Central memory CD8-positive, alpha-beta T cell (primary cell): ENCODE measurements at regions not wholly inside any gene's neighbourhood (a gene's known extent, or its start where the extent isn't known, plus 50 kb on each side); places are given as distances from the start of the nearest gene placed in this dataset.
"Not testable (repeated sequence)": the region's sequence is repeated elsewhere in the genome, so short reads cannot be mapped to it uniquely, and the experiment has no call there.

Experiments
- ATAC-seq: fragments of 150-1000 bp; cut with Tn5 transposase; replicated peaks from 2 replicates; pipeline ENCODE4 v1.10.0; 2022; ENCODE audit warnings: mild to moderate bottlenecking, moderate FRiP score, moderate number of reproducible peaks; ENCODE audit not compliant: poor library complexity, severe bottlenecking; ENCODE audit errors: extremely low read depth
- DNase-seq, 2 donors: peaks; one replicate each; pipeline ENCODE4 v3.0.0; 2021; ENCODE audit warnings: low spot score in 2 of 2
- H3K27ac Mint-ChIP-seq: one replicate; pipeline ENCODE4 v1.8.0; 2022; ENCODE audit warnings: low read depth, mild to moderate bottlenecking, moderate library complexity, mixed read lengths
- H3K27me3 Mint-ChIP-seq: one replicate; pipeline ENCODE4 v1.8.0; 2022; ENCODE audit warnings: mixed read lengths
- H3K36me3 Mint-ChIP-seq: one replicate; pipeline ENCODE4 v1.8.0; 2022; ENCODE audit warnings: mild to moderate bottlenecking, moderate library complexity, mixed read lengths; ENCODE audit not compliant: insufficient read depth
- H3K4me1 Mint-ChIP-seq: one replicate; pipeline ENCODE4 v1.8.0; 2022; ENCODE audit warnings: mixed read lengths
- H3K4me3 Mint-ChIP-seq: one replicate; pipeline ENCODE4 v1.8.0; 2022; ENCODE audit warnings: mild to moderate bottlenecking, moderate library complexity, mixed read lengths
- H3K9me3 Mint-ChIP-seq: one replicate; pipeline ENCODE4 v1.8.0; 2022; ENCODE audit warnings: mixed read lengths

DNA sequence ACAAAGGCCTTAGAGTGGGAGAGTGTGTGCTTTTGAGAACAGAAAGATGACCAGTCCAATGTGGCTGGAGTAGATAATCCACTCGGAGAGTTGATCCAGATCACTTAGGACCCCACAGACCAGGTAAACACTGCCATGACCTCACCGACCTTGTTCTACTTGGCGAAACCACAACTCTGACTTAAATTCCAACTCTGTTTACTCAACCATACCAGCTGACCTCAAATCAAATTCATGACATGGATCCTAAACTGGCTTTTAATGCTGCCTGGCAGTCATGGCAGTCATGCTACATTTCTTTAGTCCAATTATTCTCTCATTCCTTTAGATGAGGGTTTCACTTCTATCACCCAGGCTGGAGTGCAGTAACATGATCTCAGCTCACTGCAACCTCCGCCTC lies 347.1 kb upstream of the FAM98A start:
- DNase-seq: no peak
- H3K27ac Mint-ChIP-seq: no peak overlapping the region

DNA sequence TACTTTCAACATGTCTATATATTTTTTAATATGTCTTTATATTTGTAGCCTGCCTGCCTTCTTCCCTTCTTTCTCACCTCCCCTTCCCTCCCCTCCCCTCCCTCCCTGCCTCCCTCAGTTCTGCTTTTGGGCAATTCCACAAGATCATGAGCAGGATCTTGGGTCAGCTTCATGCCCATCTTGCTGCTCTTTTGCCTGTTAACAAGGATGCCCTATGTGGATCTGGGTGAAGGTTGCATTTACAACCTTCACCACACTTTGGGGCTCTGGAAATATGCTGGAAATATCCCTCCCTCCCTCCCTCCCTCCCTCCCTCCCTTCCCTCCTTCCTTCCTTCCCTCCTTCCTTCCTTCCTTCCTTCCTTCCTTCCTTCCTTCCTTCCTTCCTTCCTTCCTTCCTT lies 334.1 kb upstream of the FAM98A start:
- H3K4me1 Mint-ChIP-seq: no peaks in the 10 kb centered on the region
- no peak overlapping the region for H3K4me3 Mint-ChIP-seq
- no peaks in the 10 kb centered on the region for H3K27me3 Mint-ChIP-seq
- DNase-seq (no peak), ATAC-seq (no peak)
- H3K9me3 Mint-ChIP-seq: no peaks in the 10 kb centered on the region
- H3K36me3 Mint-ChIP-seq: no peaks in the 10 kb centered on the region
- no peak overlapping the region for H3K27ac Mint-ChIP-seq

More for the DNA sequence above, 347.1 kb upstream of the FAM98A start:
- Mint-ChIP-seq H3K4me1 (no peaks in the 10 kb centered on the region), H3K4me3 (no peak overlapping the region), H3K9me3 (peaks cover 10% of the 10 kb centered on the region), H3K36me3 (no peaks in the 10 kb centered on the region), H3K27me3 (no peaks in the 10 kb centered on the region)
- no peak for ATAC-seq

DNA sequence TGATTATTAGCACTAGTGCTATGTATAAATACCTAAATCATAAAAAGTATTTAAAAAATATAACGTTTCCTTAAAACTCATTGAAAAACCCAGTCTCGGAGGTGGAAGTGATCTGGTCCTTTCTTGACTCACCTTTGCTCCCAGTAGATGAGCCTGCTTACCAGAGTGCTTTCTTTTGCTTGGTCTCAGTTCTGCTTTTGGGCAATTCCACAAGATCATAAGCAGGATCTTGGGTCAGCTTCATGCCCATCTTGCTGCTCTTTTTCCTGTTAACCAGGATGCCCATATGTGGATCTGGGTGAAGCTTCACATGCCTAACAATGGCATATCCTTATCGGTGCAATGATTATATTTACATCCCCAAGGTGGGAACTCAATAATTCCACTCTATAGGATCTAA lies 332.1 kb upstream of the FAM98A start:
- DNase-seq: no peak
- Mint-ChIP-seq H3K27ac (no peak overlapping the region), H3K9me3 (peaks cover 5% of the 10 kb centered on the region), H3K4me1 (no peaks in the 10 kb centered on the region), H3K36me3 (no peaks in the 10 kb centered on the region), H3K27me3 (no peaks in the 10 kb centered on the region), H3K4me3 (no peak overlapping the region)
- no peak for ATAC-seq

DNA sequence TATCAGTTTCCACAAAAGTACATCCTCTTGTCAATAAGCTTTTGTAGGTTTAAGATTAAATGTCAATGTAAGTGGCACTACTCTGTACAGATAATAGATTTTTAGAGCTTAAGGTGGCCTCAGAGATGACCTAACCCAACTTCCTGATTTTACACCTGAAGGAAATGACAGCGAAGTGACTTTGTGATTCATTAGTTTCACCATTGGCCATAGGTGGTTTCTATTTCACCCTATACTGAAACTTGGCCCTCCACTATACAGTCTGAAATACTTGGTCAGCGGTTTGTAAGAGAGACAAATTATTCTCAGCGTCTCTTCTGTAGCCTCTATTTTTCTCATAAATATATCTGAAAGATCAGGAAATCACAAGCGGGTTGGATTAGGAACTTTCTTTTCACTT lies 330.4 kb upstream of the FAM98A start:
- no peak overlapping the region for H3K4me3 Mint-ChIP-seq
- no peaks in the 10 kb centered on the region for H3K27me3 Mint-ChIP-seq
- peaks cover 5% of the 10 kb centered on the region for H3K9me3 Mint-ChIP-seq
- no peak for ATAC-seq
- H3K4me1 Mint-ChIP-seq: no peaks in the 10 kb centered on the region
- H3K36me3 Mint-ChIP-seq: no peaks in the 10 kb centered on the region
- DNase-seq: no peak
- no peak overlapping the region for H3K27ac Mint-ChIP-seq

DNA sequence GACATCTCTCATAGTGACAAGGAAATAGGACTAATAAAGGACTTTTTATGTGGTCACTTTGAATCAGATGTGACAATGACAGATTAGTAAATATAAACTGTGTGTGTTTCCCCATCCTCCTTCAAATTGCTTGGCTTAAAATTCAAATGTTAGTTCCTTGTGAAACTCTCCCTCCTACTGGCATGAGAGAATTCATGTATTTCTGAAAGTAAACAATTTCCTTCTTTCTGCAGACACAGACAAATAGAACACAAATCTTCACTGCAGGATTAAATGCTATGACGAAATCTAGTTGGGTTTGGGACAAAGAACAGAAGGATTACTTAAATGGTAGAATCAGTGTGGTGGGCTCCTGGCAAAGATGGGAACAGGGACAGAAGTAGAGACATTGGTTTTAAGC lies 328.7 kb upstream of the FAM98A start:
- H3K27ac Mint-ChIP-seq: no peak overlapping the region
- no peak for ATAC-seq
- no peaks in the 10 kb centered on the region for H3K36me3 Mint-ChIP-seq
- H3K4me3 Mint-ChIP-seq: no peak overlapping the region
- DNase-seq: no peak
- no peaks in the 10 kb centered on the region for H3K4me1 Mint-ChIP-seq
- H3K27me3 Mint-ChIP-seq: no peaks in the 10 kb centered on the region
- H3K9me3 Mint-ChIP-seq: peaks cover 5% of the 10 kb centered on the region

DNA sequence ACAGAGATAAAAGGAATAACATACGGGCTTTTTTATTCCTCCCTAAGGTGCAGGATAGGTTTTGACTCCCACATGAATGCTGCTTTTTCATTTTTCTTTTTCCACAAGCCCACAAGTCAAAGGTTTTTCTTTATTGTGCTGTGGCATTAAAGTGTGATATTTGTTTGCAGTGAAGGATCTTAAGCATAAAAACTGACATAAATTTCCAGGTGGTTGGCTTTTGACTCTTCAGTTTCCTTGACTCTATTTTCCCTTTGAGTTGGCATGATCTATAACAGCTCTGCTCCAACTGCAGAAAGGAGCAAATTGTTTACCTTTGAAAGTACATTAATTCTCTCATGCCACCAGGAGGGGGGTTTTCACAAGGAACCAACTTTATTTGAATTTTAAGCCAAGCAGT lies 326.2 kb upstream of the FAM98A start:
- peaks cover 5% of the 10 kb centered on the region for H3K9me3 Mint-ChIP-seq
- ATAC-seq (no peak), DNase-seq (no peak)
- no peaks in the 10 kb centered on the region for H3K4me1 Mint-ChIP-seq
- no peaks in the 10 kb centered on the region for H3K36me3 Mint-ChIP-seq
- H3K27me3 Mint-ChIP-seq: no peaks in the 10 kb centered on the region
- no peak overlapping the region for H3K27ac Mint-ChIP-seq
- no peak overlapping the region for H3K4me3 Mint-ChIP-seq

DNA sequence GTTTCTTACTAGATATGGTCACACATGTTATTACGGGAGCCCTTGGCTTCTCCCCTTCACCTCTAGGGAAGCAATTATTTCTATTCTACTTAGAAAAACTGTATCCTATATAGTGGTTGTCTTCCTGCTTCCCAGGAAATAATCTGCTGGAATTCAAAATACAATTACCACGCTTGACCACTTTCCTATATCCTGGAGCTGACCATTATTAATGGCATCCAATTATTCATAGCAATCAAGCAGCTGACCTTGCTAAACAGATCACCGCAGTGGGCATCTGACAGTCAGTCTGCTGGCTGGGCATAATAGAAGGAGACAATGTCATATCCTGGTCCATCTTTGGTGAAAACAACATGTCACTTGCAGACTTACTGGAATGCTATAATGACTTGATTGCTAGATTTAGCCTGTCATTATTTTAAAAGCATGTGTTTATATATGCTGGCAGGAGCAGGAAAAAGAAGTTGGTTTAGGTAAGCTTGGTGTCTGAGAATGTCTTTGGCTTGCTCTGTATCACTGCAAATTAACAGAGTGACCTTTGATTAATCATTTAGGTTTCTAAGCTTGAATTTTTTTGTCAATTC lies 325.6 kb upstream of the FAM98A start:
- H3K27ac Mint-ChIP-seq: no peak overlapping the region
- peaks cover 5% of the 10 kb centered on the region for H3K9me3 Mint-ChIP-seq
- ATAC-seq (no peak), DNase-seq (no peak)
- H3K4me1 Mint-ChIP-seq: no peaks in the 10 kb centered on the region
- no peaks in the 10 kb centered on the region for H3K36me3 Mint-ChIP-seq
- no peaks in the 10 kb centered on the region for H3K27me3 Mint-ChIP-seq
- no peak overlapping the region for H3K4me3 Mint-ChIP-seq

DNA sequence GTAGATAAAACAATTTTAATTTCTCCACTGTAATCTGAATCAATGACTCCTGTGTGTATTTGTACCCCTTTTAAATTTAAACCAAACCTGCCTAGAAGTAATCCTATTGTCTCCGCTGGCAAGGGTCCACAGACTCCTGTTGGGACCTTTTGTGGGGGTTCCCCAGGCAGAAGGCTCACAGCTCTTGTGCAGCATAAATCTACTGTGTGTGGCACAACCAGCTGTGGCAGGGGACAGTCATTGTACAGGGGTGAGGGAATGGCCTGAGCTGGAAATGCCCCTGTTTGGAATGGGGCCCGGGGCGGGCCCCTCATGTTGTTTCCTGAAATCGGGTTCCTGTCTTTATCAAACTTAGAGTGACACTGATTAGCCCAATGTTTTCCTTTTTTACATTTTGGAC lies 318.2 kb upstream of the FAM98A start:
- Mint-ChIP-seq H3K4me1 (no peaks in the 10 kb centered on the region), H3K4me3 (no peak overlapping the region), H3K9me3 (peaks cover 16% of the 10 kb centered on the region), H3K36me3 (peaks cover 1% of the 10 kb centered on the region), H3K27me3 (no peaks in the 10 kb centered on the region), H3K27ac (no peak overlapping the region)
- ATAC-seq (no peak), DNase-seq (no peak)

DNA sequence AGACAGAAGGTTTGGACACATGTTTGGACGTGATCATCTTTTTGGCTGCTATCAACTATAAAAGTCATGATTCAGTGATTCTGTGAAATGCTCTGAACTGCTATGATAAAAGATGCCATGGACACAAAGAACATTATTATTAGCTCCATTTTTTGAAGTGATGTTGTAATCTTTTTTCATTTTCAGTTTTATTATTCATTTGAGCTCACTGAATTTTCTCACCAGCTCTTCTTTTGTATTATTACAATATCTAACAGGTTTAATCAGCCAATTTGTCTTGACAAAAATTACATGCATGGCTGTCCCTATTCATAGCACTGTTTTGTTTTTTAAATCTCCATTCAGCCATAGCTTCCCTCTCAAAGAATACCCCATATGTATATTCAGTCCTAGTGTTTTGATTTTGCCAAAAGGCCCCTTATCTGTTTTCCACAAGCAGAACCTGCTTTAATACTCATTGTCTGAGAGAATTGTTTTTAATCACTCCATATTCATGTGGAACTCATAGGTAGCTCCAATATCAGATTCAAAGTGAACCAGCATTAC lies 314.0 kb upstream of the FAM98A start:
- DNase-seq (no peak), ATAC-seq (no peak)
- H3K27me3 Mint-ChIP-seq: no peaks in the 10 kb centered on the region
- no peak overlapping the region for H3K4me3 Mint-ChIP-seq
- peaks cover 1% of the 10 kb centered on the region for H3K36me3 Mint-ChIP-seq
- H3K9me3 Mint-ChIP-seq: peaks cover 16% of the 10 kb centered on the region
- no peak overlapping the region for H3K27ac Mint-ChIP-seq
- no peaks in the 10 kb centered on the region for H3K4me1 Mint-ChIP-seq

DNA sequence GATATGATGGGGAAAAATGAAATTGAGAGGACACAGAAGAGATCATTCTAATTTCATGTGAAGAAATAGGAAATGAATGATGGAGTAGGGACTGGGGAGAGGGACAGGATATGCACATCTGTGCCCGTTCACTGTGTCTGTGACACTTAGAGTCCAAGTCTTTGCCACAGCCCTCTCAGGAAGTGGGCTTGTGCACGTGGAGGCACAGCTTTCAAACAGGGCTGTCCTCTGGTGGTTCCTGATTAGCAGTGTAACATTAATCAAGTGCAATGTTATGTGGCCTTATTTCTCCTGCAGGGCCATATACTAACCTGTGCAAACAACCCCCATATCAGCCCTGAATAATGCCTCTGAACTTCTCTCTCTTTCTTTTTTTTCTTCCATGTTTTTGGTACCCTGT lies 312.2 kb upstream of the FAM98A start:
- H3K36me3 Mint-ChIP-seq: peaks cover 1% of the 10 kb centered on the region
- ATAC-seq: no peak
- no peak overlapping the region for H3K27ac Mint-ChIP-seq
- no peak for DNase-seq
- peaks cover 16% of the 10 kb centered on the region for H3K9me3 Mint-ChIP-seq
- H3K27me3 Mint-ChIP-seq: no peaks in the 10 kb centered on the region
- no peak overlapping the region for H3K4me3 Mint-ChIP-seq
- no peaks in the 10 kb centered on the region for H3K4me1 Mint-ChIP-seq

DNA sequence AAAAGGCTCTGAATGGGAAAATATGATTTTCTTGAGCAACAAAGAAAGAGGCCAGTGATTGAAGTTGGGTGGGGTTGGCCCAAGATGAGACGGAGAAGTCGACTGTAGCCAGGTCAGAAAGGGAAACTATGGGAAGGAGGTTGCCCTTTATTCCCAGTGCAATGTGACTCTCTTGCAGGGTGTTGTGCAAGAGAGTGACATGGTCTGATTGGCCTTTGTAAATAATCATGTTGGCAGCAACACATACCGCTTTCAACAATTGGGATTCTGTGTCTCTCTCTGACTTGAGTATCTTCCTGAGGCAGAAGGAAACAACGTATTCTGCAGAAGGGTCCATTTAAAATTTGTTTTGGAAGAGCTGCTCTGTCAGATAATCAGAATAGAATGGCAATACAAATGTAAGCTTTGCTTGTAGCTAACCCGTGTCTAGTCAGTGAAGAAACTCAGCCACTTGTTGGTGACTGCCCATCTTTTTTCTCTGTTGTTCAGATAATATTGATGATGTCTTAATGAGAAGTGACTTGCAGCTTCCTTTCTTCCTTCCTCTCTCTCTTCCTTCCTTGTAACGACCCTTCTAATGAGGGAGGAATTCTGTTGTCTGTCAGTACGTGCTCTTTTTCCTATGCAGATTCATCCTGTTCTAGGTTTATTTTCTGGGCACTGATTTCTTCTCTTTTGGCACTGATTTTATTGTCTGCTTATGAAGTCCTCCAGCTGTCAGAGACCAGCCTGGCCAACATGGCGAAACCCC lies 311.0 kb upstream of the FAM98A start:
- H3K27me3 Mint-ChIP-seq: no peaks in the 10 kb centered on the region
- H3K4me1 Mint-ChIP-seq: no peaks in the 10 kb centered on the region
- peaks cover 10% of the 10 kb centered on the region for H3K9me3 Mint-ChIP-seq
- no peak overlapping the region for H3K4me3 Mint-ChIP-seq
- no peaks in the 10 kb centered on the region for H3K36me3 Mint-ChIP-seq
- H3K27ac Mint-ChIP-seq: no peak overlapping the region
- ATAC-seq (no peak), DNase-seq (no peak)

DNA sequence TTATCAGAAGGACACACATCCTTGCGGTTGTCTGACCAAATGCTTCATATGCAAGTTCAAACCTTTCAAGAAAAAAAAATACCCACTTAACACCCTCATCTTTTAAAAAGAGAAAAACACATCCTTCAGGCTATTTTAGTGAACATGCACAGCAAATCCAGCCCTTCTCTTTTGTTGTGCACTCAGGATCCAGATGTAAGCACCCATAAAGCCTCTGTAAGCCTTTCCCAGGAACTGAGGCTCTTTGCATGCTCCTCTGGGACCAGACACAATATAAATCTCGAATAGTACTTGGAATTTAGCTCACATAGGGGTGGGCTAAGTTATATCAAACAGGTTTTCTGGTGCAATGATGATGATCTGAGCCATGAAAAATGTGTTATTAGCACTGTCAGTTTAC lies 308.8 kb upstream of the FAM98A start:
- Mint-ChIP-seq H3K27ac (no peak overlapping the region), H3K4me3 (no peak overlapping the region), H3K27me3 (no peaks in the 10 kb centered on the region), H3K4me1 (no peaks in the 10 kb centered on the region), H3K36me3 (no peaks in the 10 kb centered on the region), H3K9me3 (peaks cover 3% of the 10 kb centered on the region)
- ATAC-seq (no peak), DNase-seq (no peak)

DNA sequence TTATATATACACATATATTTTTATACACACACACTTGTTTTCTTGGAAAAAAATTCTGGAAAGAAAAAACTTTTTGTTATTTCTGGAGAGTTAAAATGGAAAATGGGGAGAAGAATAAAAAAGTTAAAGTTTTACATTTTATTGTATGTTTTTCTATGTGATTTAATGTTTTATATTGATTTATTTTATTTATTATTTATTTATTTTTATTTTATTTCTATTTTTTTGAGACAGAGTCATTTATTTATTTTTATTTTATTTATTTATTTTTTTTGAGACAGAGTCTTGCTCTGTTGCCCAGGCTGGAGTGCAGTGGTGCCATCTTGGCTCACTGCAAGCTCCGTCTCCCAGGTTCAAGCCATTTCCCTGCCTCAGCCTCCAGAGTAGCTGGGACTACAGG lies 307.0 kb upstream of the FAM98A start:
- H3K27me3 Mint-ChIP-seq, H3K4me1 Mint-ChIP-seq, H3K27ac Mint-ChIP-seq, H3K36me3 Mint-ChIP-seq, ATAC-seq, H3K9me3 Mint-ChIP-seq, DNase-seq, H3K4me3 Mint-ChIP-seq: not testable (repeated sequence)
